CD4-positive, alpha-beta T cell treated with Interleukin-17A for 1 hour (primary cell): ENCODE measurements at regions not wholly inside any gene's neighbourhood (a gene's known extent, or its start where the extent isn't known, plus 50 kb on each side); places are given as distances from the start of the nearest gene placed in this dataset.
A peak's percentile ranks its signal among the peaks of the same experiment; 100 is the strongest.

Source experiments
- DNase-seq: peaks from one replicate; pipeline ENCODE4 v3.0.0-alpha.2; 2020

GRCh38 chr15:85312486-85312885 is 67.9 kb upstream of the AKAP13 start:
- DNase-seq, result peak; percentile 17

- DNase-seq, result no peak
Observed at GRCh38 chr15:85312929-85313331, 67.5 kb upstream of the AKAP13 start.

GRCh38 chr15:85313339-85313738 is 67.1 kb upstream of the AKAP13 start:
- no peak for DNase-seq

- no peak for DNase-seq
Observed at GRCh38 chr15:85314146-85314545, 66.3 kb upstream of the AKAP13 start.

- no peak for DNase-seq
Observed at GRCh38 chr15:85314633-85315032, 65.8 kb upstream of the AKAP13 start.

GRCh38 chr15:85316244-85316934 is 64.0 kb upstream of the AKAP13 start:
- peak; percentile 37 for DNase-seq

- peak; percentile 26 for DNase-seq
Observed at GRCh38 chr15:85318048-85318731, 62.2 kb upstream of the AKAP13 start.

GRCh38 chr15:85318732-85319076 is 61.7 kb upstream of the AKAP13 start:
- no peak for DNase-seq

- DNase-seq, result no peak
Observed at GRCh38 chr15:85324202-85324601, 56.2 kb upstream of the AKAP13 start.

- no peak for DNase-seq
Observed at GRCh38 chr15:85325834-85326233, 54.6 kb upstream of the AKAP13 start.

GRCh38 chr15:85326291-85326690 is 54.1 kb upstream of the AKAP13 start:
- DNase-seq, result no peak

GRCh38 chr15:85327820-85328219 is 52.6 kb upstream of the AKAP13 start:
- DNase-seq, result no peak

- DNase-seq, result peak; percentile 57
Observed at GRCh38 chr15:85329561-85330422, 50.6 kb upstream of the AKAP13 start.
